Mucosa of stomach (tissue), 1 donor: ENCODE measurements at regions not wholly inside any gene's neighbourhood (a gene's known extent, or its start where the extent isn't known, plus 50 kb on each side); places are given as distances from the start of the nearest gene placed in this dataset.

Experiments used
- H3K27me3 ChIP-seq: one replicate; pipeline ENCODE4 v1.7.0; 2013; ENCODE audit warnings: mild to moderate bottlenecking, low read length; ENCODE audit not compliant: control insufficient read depth, insufficient read depth
- H3K36me3 ChIP-seq: one replicate; pipeline ENCODE4 v1.7.0; 2013; ENCODE audit warnings: low read length; ENCODE audit not compliant: control insufficient read depth, insufficient read depth
- H3K4me1 ChIP-seq: one replicate; pipeline ENCODE4 v1.7.0; 2013; ENCODE audit warnings: mild to moderate bottlenecking, low read length; ENCODE audit not compliant: control insufficient read depth, insufficient read depth
- H3K4me3 ChIP-seq: one replicate; pipeline ENCODE4 v1.7.0; 2013; ENCODE audit warnings: low read length
- H3K9ac ChIP-seq: one replicate; pipeline ENCODE4 v1.7.0; 2013; ENCODE audit warnings: mild to moderate bottlenecking, low read length, moderate library complexity
- H3K9me3 ChIP-seq: one replicate; pipeline ENCODE4 v1.7.0; 2013; ENCODE audit warnings: mild to moderate bottlenecking, low read length, moderate library complexity; ENCODE audit not compliant: control insufficient read depth
- donor health status: Pancreatic carcinoma.

GRCh38 chr2:62589691-62590356 lies 83.8 kb upstream of the TMEM17 start:
- no peaks in the 10 kb centered on the region for H3K36me3 ChIP-seq
- no peak overlapping the region for H3K9ac ChIP-seq
- H3K9me3 ChIP-seq: no peaks in the 10 kb centered on the region
- H3K27me3 ChIP-seq: no peaks in the 10 kb centered on the region
- H3K4me1 ChIP-seq: no peaks in the 10 kb centered on the region
- no peak overlapping the region for H3K4me3 ChIP-seq

- Histone ChIP-seq H3K4me1 (no peaks in the 10 kb centered on the region), H3K9ac (no peak overlapping the region), H3K27me3 (no peaks in the 10 kb centered on the region), H3K4me3 (no peak overlapping the region), H3K9me3 (no peaks in the 10 kb centered on the region), H3K36me3 (no peaks in the 10 kb centered on the region)
Measured at GRCh38 chr2:62587592-62587991, 81.6 kb upstream of the TMEM17 start.

- no peak overlapping the region for H3K4me3 ChIP-seq
- no peaks in the 10 kb centered on the region for H3K9me3 ChIP-seq
- no peaks in the 10 kb centered on the region for H3K27me3 ChIP-seq
- H3K4me1 ChIP-seq: no peaks in the 10 kb centered on the region
- no peak overlapping the region for H3K9ac ChIP-seq
- no peaks in the 10 kb centered on the region for H3K36me3 ChIP-seq
Measured at GRCh38 chr2:62586981-62587380, 81.0 kb upstream of the TMEM17 start.

- Histone ChIP-seq H3K4me3 (no peak overlapping the region), H3K4me1 (peaks cover 20% of the 10 kb centered on the region), H3K9me3 (no peaks in the 10 kb centered on the region), H3K36me3 (no peaks in the 10 kb centered on the region), H3K9ac (no peak overlapping the region), H3K27me3 (no peaks in the 10 kb centered on the region)
Measured at GRCh38 chr2:62578803-62579640, 73.0 kb upstream of the TMEM17 start.

GRCh38 chr2:62577994-62578781 lies 72.2 kb upstream of the TMEM17 start:
- Histone ChIP-seq H3K36me3 (no peaks in the 10 kb centered on the region), H3K9ac (no peak overlapping the region), H3K4me3 (no peak overlapping the region), H3K9me3 (no peaks in the 10 kb centered on the region), H3K4me1 (peaks cover 20% of the 10 kb centered on the region), H3K27me3 (no peaks in the 10 kb centered on the region)

GRCh38 chr2:62576276-62576939 lies 70.4 kb upstream of the TMEM17 start:
- no peak overlapping the region for H3K9ac ChIP-seq
- no peaks in the 10 kb centered on the region for H3K9me3 ChIP-seq
- H3K36me3 ChIP-seq: no peaks in the 10 kb centered on the region

GRCh38 chr2:62573936-62574335 lies 67.9 kb upstream of the TMEM17 start:
- peaks cover 28% of the 10 kb centered on the region for H3K4me1 ChIP-seq
- no peaks in the 10 kb centered on the region for H3K36me3 ChIP-seq
- no peak overlapping the region for H3K9ac ChIP-seq
- H3K9me3 ChIP-seq: no peaks in the 10 kb centered on the region
- no peak overlapping the region for H3K4me3 ChIP-seq
- H3K27me3 ChIP-seq: peaks cover 8% of the 10 kb centered on the region

More at GRCh38 chr2:62576276-62576939, 70.4 kb upstream of the TMEM17 start:
- H3K4me1 ChIP-seq: peaks cover 20% of the 10 kb centered on the region
- H3K27me3 ChIP-seq: no peaks in the 10 kb centered on the region
- H3K4me3 ChIP-seq: no peak overlapping the region

DNA sequence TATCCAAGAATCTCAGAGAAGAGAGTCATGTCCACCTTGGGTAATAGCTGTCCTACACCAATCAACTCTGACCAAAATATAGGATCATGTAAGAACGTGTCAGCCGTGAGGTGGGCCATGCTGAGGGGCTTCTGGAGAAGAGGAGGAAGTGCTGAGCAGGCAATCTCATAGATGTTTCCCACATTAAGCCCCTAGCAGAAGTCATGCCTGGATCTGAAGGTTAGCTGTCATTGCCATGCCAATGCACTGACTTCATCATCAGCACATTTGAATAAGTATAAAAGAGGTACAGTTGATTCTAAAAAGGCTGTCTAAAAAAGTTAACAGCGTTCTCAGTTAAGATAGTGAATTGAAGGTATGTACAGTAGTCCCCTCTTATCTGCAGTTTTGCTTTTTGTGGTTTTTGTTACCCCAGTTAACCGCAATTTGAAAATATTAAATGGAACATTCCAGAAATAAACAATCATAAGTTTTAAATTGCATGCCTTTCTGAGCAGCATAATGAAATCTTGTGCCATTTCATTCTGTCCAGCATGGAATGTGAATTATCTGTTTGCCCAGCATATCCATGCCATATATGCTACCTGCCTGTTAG lies 67.2 kb upstream of the TMEM17 start:
- H3K36me3 ChIP-seq: no peaks in the 10 kb centered on the region

GRCh38 chr2:62570861-62571698 lies 65.1 kb upstream of the TMEM17 start:
- Histone ChIP-seq H3K9me3 (no peaks in the 10 kb centered on the region), H3K9ac (peak overlapping the region; percentile 3), H3K4me3 (peak overlapping the region; percentile 34), H3K4me1 (peaks cover 14% of the 10 kb centered on the region), H3K36me3 (no peaks in the 10 kb centered on the region), H3K27me3 (peaks cover 8% of the 10 kb centered on the region)

More for the DNA sequence above, 67.2 kb upstream of the TMEM17 start:
- peaks cover 8% of the 10 kb centered on the region for H3K27me3 ChIP-seq
- no peak overlapping the region for H3K9ac ChIP-seq
- no peak overlapping the region for H3K4me3 ChIP-seq
- H3K9me3 ChIP-seq: no peaks in the 10 kb centered on the region
- H3K4me1 ChIP-seq: peaks cover 21% of the 10 kb centered on the region

DNA sequence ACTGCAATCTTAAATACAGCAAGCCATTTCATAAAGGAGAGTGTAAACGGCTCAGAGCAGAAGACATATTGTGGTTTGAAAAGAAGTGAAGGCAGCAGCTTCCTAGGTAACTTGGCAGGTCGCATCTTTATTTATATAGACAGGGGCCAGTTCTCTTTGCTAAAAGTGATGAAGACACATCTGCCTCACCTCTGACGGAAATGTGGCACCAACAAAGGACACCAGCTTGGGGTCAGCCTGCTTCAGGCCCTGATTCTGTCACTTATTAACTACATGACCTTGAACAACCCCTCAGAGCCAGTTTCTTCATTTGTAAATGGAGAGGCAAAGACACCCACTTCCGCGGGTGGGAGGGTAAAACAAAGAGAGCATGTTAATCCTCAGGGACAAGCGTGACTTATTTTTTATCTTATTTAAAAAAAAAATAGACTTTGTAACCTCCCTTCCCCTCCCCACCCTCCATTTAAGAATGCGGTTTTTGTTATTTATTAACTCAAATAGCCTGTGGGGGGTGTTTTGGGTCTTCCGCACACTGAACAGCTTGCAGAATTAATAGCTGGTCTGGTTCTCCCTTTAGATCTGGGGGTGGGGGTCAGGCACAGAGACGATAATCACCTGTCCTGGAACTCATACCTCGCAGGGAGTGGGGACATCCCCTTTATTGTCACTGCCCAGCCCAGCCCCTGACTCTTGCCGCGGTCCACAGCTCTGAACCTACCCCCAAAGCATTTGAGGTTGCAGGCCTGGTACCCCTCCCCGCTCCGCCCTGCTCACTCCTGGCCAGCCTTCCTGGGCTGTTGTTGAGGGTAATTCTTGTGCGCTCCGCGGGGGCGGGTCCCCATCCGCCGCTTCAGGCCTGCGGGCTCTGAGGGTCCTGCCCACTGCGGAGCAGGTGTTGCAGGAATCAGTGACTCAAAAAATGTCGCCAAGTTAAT lies 64.2 kb upstream of the TMEM17 start:
- H3K9me3 ChIP-seq: no peaks in the 10 kb centered on the region
- peak overlapping the region; percentile 3 for H3K9ac ChIP-seq
- peaks cover 14% of the 10 kb centered on the region for H3K4me1 ChIP-seq
- H3K4me3 ChIP-seq: no peak overlapping the region
- H3K36me3 ChIP-seq: no peaks in the 10 kb centered on the region
- H3K27me3 ChIP-seq: peaks cover 8% of the 10 kb centered on the region
